ACC112 (cell line): ENCODE measurements at regions not wholly inside any gene's neighbourhood (a gene's known extent, or its start where the extent isn't known, plus 50 kb on each side); places are given as distances from the start of the nearest gene placed in this dataset.

Experiments used
- H2AFZ ChIP-seq: fragments of 200-600 bp; sonication (generic); one replicate; pipeline ENCODE4 v1.6.0; 2017; ENCODE audit warnings: antibody characterized with exemption, low read length; ENCODE audit not compliant: unreplicated experiment
- H3K27ac ChIP-seq: fragments of 200-600 bp; sonication (generic); 2 replicates; pipeline ENCODE4 v1.5.1; 2014; ENCODE audit warnings: low read depth, mild to moderate bottlenecking, antibody characterized with exemption, low read length, moderate library complexity
- H3K27me3 ChIP-seq: fragments of 200-600 bp; sonication (generic); 2 replicates; pipeline ENCODE4 v1.6.1; 2014; ENCODE audit warnings: mild to moderate bottlenecking, antibody characterized with exemption, low read length, moderate library complexity, mixed read lengths; ENCODE audit not compliant: insufficient read depth
- H3K36me3 ChIP-seq: fragments of 200-600 bp; sonication (generic); 2 replicates; pipeline ENCODE4 v1.6.1; 2016; ENCODE audit warnings: mild to moderate bottlenecking, antibody characterized with exemption, low read length, moderate library complexity, mixed read lengths; ENCODE audit not compliant: insufficient read depth
- H3K4me1 ChIP-seq: fragments of 200-600 bp; sonication (generic); one replicate; pipeline ENCODE4 v1.6.1; 2016; ENCODE audit warnings: low read length, mixed read lengths; ENCODE audit not compliant: insufficient read depth, unreplicated experiment, control insufficient read depth
- H3K4me3 ChIP-seq: fragments of 200-600 bp; sonication (generic); 2 replicates; pipeline ENCODE4 v1.5.1; 2014; ENCODE audit warnings: mild to moderate bottlenecking, low read depth, low read length
- H3K79me2 ChIP-seq: fragments of 200-600 bp; sonication (generic); one replicate; pipeline ENCODE4 v1.6.0; 2016; ENCODE audit warnings: low read length; ENCODE audit not compliant: control insufficient read depth, unreplicated experiment, insufficient read depth

- Histone ChIP-seq H3K4me1 (no peaks in the 10 kb centered on the region), H3K36me3 (no peaks in the 10 kb centered on the region), H3K27ac (no peak overlapping the region), H2AFZ (no peak overlapping the region), H3K27me3 (peaks cover 26% of the 10 kb centered on the region), H3K4me3 (no peak overlapping the region), H3K79me2 (no peaks in the 10 kb centered on the region)
Measured at GRCh38 chr3:38949994-38950393, 101.8 kb downstream of the SCN11A start.

GRCh38 chr3:38940394-38940793, 111.3 kb downstream of the SCN11A start:
- Histone ChIP-seq H3K4me3 (no peak overlapping the region), H3K79me2 (no peaks in the 10 kb centered on the region), H3K36me3 (no peaks in the 10 kb centered on the region), H3K27me3 (peaks cover 19% of the 10 kb centered on the region), H2AFZ (no peak overlapping the region), H3K4me1 (no peaks in the 10 kb centered on the region), H3K27ac (no peak overlapping the region)

GRCh38 chr3:38925351-38925750, 109.3 kb upstream of the SCN10A start:
- peaks cover 40% of the 10 kb centered on the region for H3K27me3 ChIP-seq

GRCh38 chr3:38916706-38917105, 100.7 kb upstream of the SCN10A start:
- no peak overlapping the region for H3K4me3 ChIP-seq

More at GRCh38 chr3:38925351-38925750, 109.3 kb upstream of the SCN10A start:
- no peak overlapping the region for H3K27ac ChIP-seq
- no peaks in the 10 kb centered on the region for H3K36me3 ChIP-seq
- no peak overlapping the region for H2AFZ ChIP-seq
- no peaks in the 10 kb centered on the region for H3K4me1 ChIP-seq
- no peak overlapping the region for H3K4me3 ChIP-seq
- no peaks in the 10 kb centered on the region for H3K79me2 ChIP-seq

DNA sequence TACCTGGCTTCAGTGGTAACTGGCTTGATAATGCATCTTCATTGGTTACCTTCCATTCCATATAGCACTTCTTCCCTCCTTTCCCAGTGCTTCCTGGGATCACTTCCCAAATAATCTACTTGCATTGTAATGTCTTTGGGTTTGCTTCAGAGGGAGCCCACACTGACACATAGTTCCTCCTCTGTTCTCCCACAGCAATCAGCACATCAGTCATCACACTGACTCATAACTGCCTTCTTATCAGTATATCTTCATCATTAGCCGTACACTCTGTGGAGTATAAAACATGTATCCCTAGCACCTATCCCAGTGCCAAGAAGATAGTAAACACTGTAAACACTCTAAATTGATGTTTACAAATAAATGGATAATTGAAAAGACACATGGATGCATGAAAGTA, 91.4 kb upstream of the SCN10A start:
- H3K27me3 ChIP-seq: peaks cover 50% of the 10 kb centered on the region

More at GRCh38 chr3:38916706-38917105, 100.7 kb upstream of the SCN10A start:
- Histone ChIP-seq H3K79me2 (no peaks in the 10 kb centered on the region), H3K4me1 (no peaks in the 10 kb centered on the region), H3K27me3 (peaks cover 44% of the 10 kb centered on the region), H2AFZ (no peak overlapping the region), H3K27ac (no peak overlapping the region), H3K36me3 (no peaks in the 10 kb centered on the region)

DNA sequence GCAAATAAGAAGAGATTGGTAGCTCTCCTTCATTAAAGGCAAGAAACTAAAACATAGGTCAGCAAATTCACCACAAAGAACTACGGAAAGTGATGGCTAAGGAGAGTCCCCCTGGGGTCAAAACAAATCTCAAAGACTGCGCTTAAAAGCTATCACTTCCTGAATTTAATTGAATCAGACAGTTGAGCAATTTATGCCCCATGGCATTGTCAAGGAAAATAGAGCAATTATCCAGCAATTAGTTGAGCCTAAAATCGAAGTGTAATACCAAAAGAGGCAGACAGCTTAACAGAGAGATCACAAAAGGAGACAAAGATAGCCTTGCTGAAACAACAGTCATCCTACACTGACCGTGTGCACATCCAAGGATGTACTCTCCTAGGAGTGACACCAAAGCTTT, 74.4 kb upstream of the SCN10A start:
- Histone ChIP-seq H3K4me3 (no peak overlapping the region), H3K27me3 (peaks cover 38% of the 10 kb centered on the region), H2AFZ (no peak overlapping the region), H3K36me3 (no peaks in the 10 kb centered on the region), H3K79me2 (no peaks in the 10 kb centered on the region), H3K27ac (no peak overlapping the region), H3K4me1 (no peaks in the 10 kb centered on the region)

More for the DNA sequence above, 91.4 kb upstream of the SCN10A start:
- H3K36me3 ChIP-seq: no peaks in the 10 kb centered on the region
- no peak overlapping the region for H3K27ac ChIP-seq
- no peak overlapping the region for H3K4me3 ChIP-seq
- H3K79me2 ChIP-seq: no peaks in the 10 kb centered on the region
- no peaks in the 10 kb centered on the region for H3K4me1 ChIP-seq
- no peak overlapping the region for H2AFZ ChIP-seq

GRCh38 chr3:38878646-38879045, 62.6 kb upstream of the SCN10A start:
- no peak overlapping the region for H2AFZ ChIP-seq
- no peaks in the 10 kb centered on the region for H3K36me3 ChIP-seq
- no peaks in the 10 kb centered on the region for H3K79me2 ChIP-seq
- H3K4me3 ChIP-seq: no peak overlapping the region
- no peak overlapping the region for H3K27ac ChIP-seq
- no peaks in the 10 kb centered on the region for H3K4me1 ChIP-seq
- H3K27me3 ChIP-seq: peaks cover 40% of the 10 kb centered on the region
